ENCODE measurements at regions not wholly inside any gene's neighbourhood (a gene's known extent, or its start where the extent isn't known, plus 50 kb on each side); places are given as distances from the start of the nearest gene placed in this dataset.
"Not testable (repeated sequence)": the region's sequence is repeated elsewhere in the genome, so short reads cannot be mapped to it uniquely, and the experiment has no call there.

- no peak for DNase-seq (ENCODE audit: low read depth)
Measured at GRCh38 chr10:9227679-9228365, 1173.3 kb downstream of the GATA3 start.

- DNase-seq (ENCODE audit: low read depth), result no peak
Measured at GRCh38 chr10:9228771-9229170, 1174.3 kb downstream of the GATA3 start.

GRCh38 chr10:9229702-9230244, 1175.3 kb downstream of the GATA3 start:
- DNase-seq (ENCODE audit: low read depth), result no peak

- DNase-seq (ENCODE audit: low read depth), result no peak
Measured at GRCh38 chr10:9230625-9231024, 1176.1 kb downstream of the GATA3 start.

GRCh38 chr10:9234191-9234590, 1179.7 kb downstream of the GATA3 start:
- no peak for DNase-seq (ENCODE audit: low read depth)

- no peak for DNase-seq (ENCODE audit: low read depth)
Measured at GRCh38 chr10:9238041-9238440, 1183.6 kb downstream of the GATA3 start.

GRCh38 chr10:9239298-9239697, 1184.8 kb downstream of the GATA3 start:
- no peak for DNase-seq (ENCODE audit: low read depth)

GRCh38 chr10:9243941-9244411, 1189.5 kb downstream of the GATA3 start:
- no peak for DNase-seq (ENCODE audit: low read depth)

GRCh38 chr10:9244864-9245263, 1190.4 kb downstream of the GATA3 start:
- no peak for DNase-seq (ENCODE audit: low read depth)

- DNase-seq (ENCODE audit: low read depth), result peak; percentile 3
Measured at GRCh38 chr10:9253121-9253520, 1198.6 kb downstream of the GATA3 start.

GRCh38 chr10:9254353-9254752, 1199.9 kb downstream of the GATA3 start:
- DNase-seq (ENCODE audit: low read depth), result peak; percentile 3

GRCh38 chr10:9260690-9261089, 1206.2 kb downstream of the GATA3 start:
- DNase-seq (ENCODE audit: low read depth), result no peak

GRCh38 chr10:9262770-9263169, 1208.3 kb downstream of the GATA3 start:
- DNase-seq (ENCODE audit: low read depth), result no peak

- no peak for DNase-seq (ENCODE audit: low read depth)
Measured at GRCh38 chr10:9268176-9268575, 1213.7 kb downstream of the GATA3 start.

GRCh38 chr10:9273126-9273833, 1218.8 kb downstream of the GATA3 start:
- not testable (repeated sequence) for DNase-seq (ENCODE audit: low read depth)

GRCh38 chr10:9274206-9274755, 1219.8 kb downstream of the GATA3 start:
- no peak for DNase-seq (ENCODE audit: low read depth)

- DNase-seq (ENCODE audit: low read depth), result no peak
Measured at GRCh38 chr10:9275861-9276260, 1221.4 kb downstream of the GATA3 start.

- no peak for DNase-seq (ENCODE audit: low read depth)
Measured at GRCh38 chr10:9285690-9286089, 1231.2 kb downstream of the GATA3 start.

- DNase-seq (ENCODE audit: low read depth), result no peak
Measured at GRCh38 chr10:9289811-9290210, 1235.3 kb downstream of the GATA3 start.

- no peak for DNase-seq (ENCODE audit: low read depth)
Measured at GRCh38 chr10:9291081-9291480, 1236.6 kb downstream of the GATA3 start.

- DNase-seq (ENCODE audit: low read depth), result no peak
Measured at GRCh38 chr10:9294132-9294663, 1239.7 kb downstream of the GATA3 start.

GRCh38 chr10:9294865-9295264, 1240.4 kb downstream of the GATA3 start:
- DNase-seq (ENCODE audit: low read depth), result no peak

GRCh38 chr10:9296190-9296589, 1241.7 kb downstream of the GATA3 start:
- no peak for DNase-seq (ENCODE audit: low read depth)

All from ELR (cell line).